ENCODE measurements at regions not wholly inside any gene's neighbourhood (a gene's known extent, or its start where the extent isn't known, plus 50 kb on each side); places are given as distances from the start of the nearest gene placed in this dataset.

DNA sequence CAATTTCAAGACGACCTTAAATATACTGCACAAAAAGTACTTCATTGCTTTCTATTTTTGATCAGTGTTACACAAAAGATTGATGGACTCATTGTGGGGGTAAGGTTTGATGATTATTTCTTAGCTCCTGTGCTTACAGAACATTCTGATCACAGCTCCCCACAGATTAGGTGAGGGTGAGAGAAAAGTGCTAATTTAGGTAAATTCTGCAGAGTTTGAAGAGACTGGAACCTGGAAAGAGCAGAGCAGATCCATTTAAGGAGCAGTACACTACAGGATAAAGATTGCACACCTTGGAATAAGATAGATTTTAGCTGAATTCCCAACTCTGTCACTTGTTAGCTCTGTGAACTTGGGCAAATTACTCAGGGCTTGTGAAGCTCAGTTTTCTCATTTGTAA, 291.9 kb upstream of the CDH7 start:
- TF ChIP-seq MAFK (IDR thresholded peaks at IDR 0.05; ENCODE audit: partially characterized antibody): no peak
- no peak for TF ChIP-seq MAZ (IDR thresholded peaks at IDR 0.05; ENCODE audit: borderline replicate concordance, low read depth, low read length)
- TF ChIP-seq, protein P1, sequence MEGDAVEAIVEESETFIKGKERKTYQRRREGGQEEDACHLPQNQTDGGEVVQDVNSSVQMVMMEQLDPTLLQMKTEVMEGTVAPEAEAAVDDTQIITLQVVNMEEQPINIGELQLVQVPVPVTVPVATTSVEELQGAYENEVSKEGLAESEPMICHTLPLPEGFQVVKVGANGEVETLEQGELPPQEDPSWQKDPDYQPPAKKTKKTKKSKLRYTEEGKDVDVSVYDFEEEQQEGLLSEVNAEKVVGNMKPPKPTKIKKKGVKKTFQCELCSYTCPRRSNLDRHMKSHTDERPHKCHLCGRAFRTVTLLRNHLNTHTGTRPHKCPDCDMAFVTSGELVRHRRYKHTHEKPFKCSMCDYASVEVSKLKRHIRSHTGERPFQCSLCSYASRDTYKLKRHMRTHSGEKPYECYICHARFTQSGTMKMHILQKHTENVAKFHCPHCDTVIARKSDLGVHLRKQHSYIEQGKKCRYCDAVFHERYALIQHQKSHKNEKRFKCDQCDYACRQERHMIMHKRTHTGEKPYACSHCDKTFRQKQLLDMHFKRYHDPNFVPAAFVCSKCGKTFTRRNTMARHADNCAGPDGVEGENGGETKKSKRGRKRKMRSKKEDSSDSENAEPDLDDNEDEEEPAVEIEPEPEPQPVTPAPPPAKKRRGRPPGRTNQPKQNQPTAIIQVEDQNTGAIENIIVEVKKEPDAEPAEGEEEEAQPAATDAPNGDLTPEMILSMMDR (IDR thresholded peaks at IDR 0.05): no peak
- no peak for TF ChIP-seq SMC3 (IDR thresholded peaks at IDR 0.05)
- no peak for TF ChIP-seq RCOR1 (IDR thresholded peaks at IDR 0.05; ENCODE audit: low read depth, low read length)
- TF ChIP-seq POLR2A (IDR thresholded peaks at IDR 0.05; ENCODE audit: low read length): no peak
- TF ChIP-seq, protein P2, sequence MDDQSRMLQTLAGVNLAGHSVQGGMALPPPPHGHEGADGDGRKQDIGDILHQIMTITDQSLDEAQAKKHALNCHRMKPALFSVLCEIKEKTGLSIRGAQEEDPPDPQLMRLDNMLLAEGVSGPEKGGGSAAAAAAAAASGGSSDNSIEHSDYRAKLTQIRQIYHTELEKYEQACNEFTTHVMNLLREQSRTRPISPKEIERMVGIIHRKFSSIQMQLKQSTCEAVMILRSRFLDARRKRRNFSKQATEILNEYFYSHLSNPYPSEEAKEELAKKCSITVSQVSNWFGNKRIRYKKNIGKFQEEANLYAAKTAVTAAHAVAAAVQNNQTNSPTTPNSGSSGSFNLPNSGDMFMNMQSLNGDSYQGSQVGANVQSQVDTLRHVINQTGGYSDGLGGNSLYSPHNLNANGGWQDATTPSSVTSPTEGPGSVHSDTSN (IDR thresholded peaks at IDR 0.05): no peak
